ENCODE measurements at regions not wholly inside any gene's neighbourhood (a gene's known extent, or its start where the extent isn't known, plus 50 kb on each side); places are given as distances from the start of the nearest gene placed in this dataset.

GRCh38 chr20:50305636-50306477, 115.2 kb downstream of the CEBPB start:
- DNase-seq (no peak), ATAC-seq (ENCODE audit: insufficient read depth, low read depth) (no peak)
- no peak overlapping the region for H3K27ac ChIP-seq (ENCODE audit: low read length)
- no peak overlapping the region for H3K4me3 ChIP-seq (ENCODE audit: low read depth in 1 of 2, low read length in 2 of 2)
- H3K4me2 ChIP-seq (ENCODE audit: insufficient read depth, low read length) = no peak overlapping the region
- no peaks in the 10 kb centered on the region for H3K4me1 ChIP-seq (ENCODE audit: insufficient read depth, low read length)
- no peaks in the 10 kb centered on the region for H3K36me3 ChIP-seq (ENCODE audit: insufficient read depth, low read length)
- TF ChIP-seq CTCF (IDR thresholded peaks at IDR 0.05; ENCODE audit: borderline replicate concordance, extremely low read depth, low read length, poor library complexity, severe bottlenecking) (no peak), EZH2 (IDR thresholded peaks at IDR 0.05; ENCODE audit: borderline replicate concordance, low read depth, low read length, severe bottlenecking) (no peak)
- no peaks in the 10 kb centered on the region for H4K20me1 ChIP-seq (ENCODE audit: insufficient read depth, low read length)
- H3K27me3 ChIP-seq (ENCODE audit: insufficient read depth, low read length, poor library complexity) = no peaks in the 10 kb centered on the region
- no peaks in the 10 kb centered on the region for H3K9me3 ChIP-seq (ENCODE audit: insufficient read depth, low read length, severe bottlenecking)
- no peak overlapping the region for H2AFZ ChIP-seq (ENCODE audit: low read depth, low read length)
- H3K79me2 ChIP-seq (ENCODE audit: insufficient read depth, low read length) = no peaks in the 10 kb centered on the region
- no peak overlapping the region for H3K9ac ChIP-seq (ENCODE audit: low read depth, low read length)

- Histone ChIP-seq H3K4me1 (ENCODE audit: insufficient read depth, low read length) (no peaks in the 10 kb centered on the region), H2AFZ (ENCODE audit: low read depth, low read length) (no peak overlapping the region)
Observed at GRCh38 chr20:50306478-50307423, 116.1 kb downstream of the CEBPB start.

GRCh38 chr20:50308166-50308512, 117.5 kb downstream of the CEBPB start:
- no peak overlapping the region for H3K4me3 ChIP-seq (ENCODE audit: low read depth in 1 of 2, low read length in 2 of 2)
- H3K9me3 ChIP-seq (ENCODE audit: insufficient read depth, low read length, severe bottlenecking) = no peaks in the 10 kb centered on the region
- H3K27me3 ChIP-seq (ENCODE audit: insufficient read depth, low read length, poor library complexity) = no peaks in the 10 kb centered on the region
- H3K4me2 ChIP-seq (ENCODE audit: insufficient read depth, low read length) = no peak overlapping the region
- H3K27ac ChIP-seq (ENCODE audit: low read length) = no peak overlapping the region
- H2AFZ ChIP-seq (ENCODE audit: low read depth, low read length) = no peak overlapping the region
- TF ChIP-seq EZH2 (IDR thresholded peaks at IDR 0.05; ENCODE audit: borderline replicate concordance, low read depth, low read length, severe bottlenecking) (no peak), CTCF (IDR thresholded peaks at IDR 0.05; ENCODE audit: borderline replicate concordance, extremely low read depth, low read length, poor library complexity, severe bottlenecking) (no peak)
- ATAC-seq (ENCODE audit: insufficient read depth, low read depth) = no peak
- no peaks in the 10 kb centered on the region for H3K4me1 ChIP-seq (ENCODE audit: insufficient read depth, low read length)
- H3K36me3 ChIP-seq (ENCODE audit: insufficient read depth, low read length) = no peaks in the 10 kb centered on the region
- no peak for DNase-seq
- H3K9ac ChIP-seq (ENCODE audit: low read depth, low read length) = no peak overlapping the region
- H3K79me2 ChIP-seq (ENCODE audit: insufficient read depth, low read length) = no peaks in the 10 kb centered on the region
- H4K20me1 ChIP-seq (ENCODE audit: insufficient read depth, low read length) = no peaks in the 10 kb centered on the region

More at GRCh38 chr20:50306478-50307423, 116.1 kb downstream of the CEBPB start:
- TF ChIP-seq CTCF (IDR thresholded peaks at IDR 0.05; ENCODE audit: borderline replicate concordance, extremely low read depth, low read length, poor library complexity, severe bottlenecking) (no peak), EZH2 (IDR thresholded peaks at IDR 0.05; ENCODE audit: borderline replicate concordance, low read depth, low read length, severe bottlenecking) (no peak)
- H4K20me1 ChIP-seq (ENCODE audit: insufficient read depth, low read length) = no peaks in the 10 kb centered on the region
- ATAC-seq (ENCODE audit: insufficient read depth, low read depth) = no peak; the same call in 2 of the 3 replicates
- no peak overlapping the region for H3K4me2 ChIP-seq (ENCODE audit: insufficient read depth, low read length)
- H3K36me3 ChIP-seq (ENCODE audit: insufficient read depth, low read length) = no peaks in the 10 kb centered on the region
- no peak overlapping the region for H3K9ac ChIP-seq (ENCODE audit: low read depth, low read length)
- H3K27me3 ChIP-seq (ENCODE audit: insufficient read depth, low read length, poor library complexity) = no peaks in the 10 kb centered on the region
- H3K4me3 ChIP-seq (ENCODE audit: low read depth in 1 of 2, low read length in 2 of 2) = no peak overlapping the region
- no peak overlapping the region for H3K27ac ChIP-seq (ENCODE audit: low read length)
- H3K79me2 ChIP-seq (ENCODE audit: insufficient read depth, low read length) = no peaks in the 10 kb centered on the region
- H3K9me3 ChIP-seq (ENCODE audit: insufficient read depth, low read length, severe bottlenecking) = no peaks in the 10 kb centered on the region
- DNase-seq = no peak

All from DND-41 (cell line).